B cell (primary cell): ENCODE measurements at regions not wholly inside any gene's neighbourhood (a gene's known extent, or its start where the extent isn't known, plus 50 kb on each side); places are given as distances from the start of the nearest gene placed in this dataset.

Source experiments
- ATAC-seq: fragments of 200-7000 bp; cut with Tn5 transposase; one replicate; pipeline ENCODE4 v1.10.0; 2021; ENCODE audit warnings: low read depth, mild to moderate bottlenecking, moderate number of reproducible peaks, moderate library complexity
- CTCF ChIA-PET: fragments of 350-600 bp; sonication (Branson Sonifier 250); formaldehyde crosslinking; loops from one replicate; lab custom pipeline; 2021; ENCODE audit warnings: antibody characterized with exemption, inconsistent platforms; lab: Charles Lee
- POLR2A ChIA-PET: fragments of 350-600 bp; sonication (Branson Sonifier 250); formaldehyde crosslinking; loops from one replicate; lab custom pipeline; 2021; ENCODE audit warnings: antibody characterized with exemption; lab: Charles Lee
- DNase-seq: peaks from one replicate; pipeline ENCODE4 v3.0.0; 2013
- H2AFZ ChIP-seq: 2 replicates; pipeline ENCODE4 v1.6.1; 2012; ENCODE audit warnings: mild to moderate bottlenecking, low read depth, low read length; ENCODE audit not compliant: insufficient read depth, poor library complexity, severe bottlenecking
- H3K27ac ChIP-seq, 2 donors: 1 replicate in 1 of 2; 2 replicates in 1 of 2; pipeline ENCODE4 v1.5.1; 2012 to 2013; ENCODE audit warnings: low read length in 2 of 2, mild to moderate bottlenecking in 2 of 2, moderate library complexity in 1 of 2
- H3K27me3 ChIP-seq, 4 experiments: fragments of 200-600 bp in 1 of 4; sonication (generic) in 1 of 4; replicated peaks in 1 of 4; 1 replicate in 2 of 4; 2 replicates in 2 of 4; pipeline versions ENCODE4 v1.6.1 to v1.7.0; 2013 to 2016; ENCODE audit warnings: low read length in 3 of 4, mild to moderate bottlenecking in 2 of 4, mixed read lengths in 1 of 4, moderate library complexity in 1 of 4; ENCODE audit not compliant: insufficient read depth in 4 of 4, control insufficient read depth in 3 of 4; ENCODE audit errors: control extremely low read depth in 1 of 4
- H3K36me3 ChIP-seq, 2 experiments: replicated peaks in 1 of 2; 1 replicate in 1 of 2; 2 replicates in 1 of 2; pipeline versions ENCODE4 v1.6.1 to v1.7.1; 2013; ENCODE audit warnings: low read length in 1 of 2; ENCODE audit not compliant: insufficient read depth in 2 of 2, control insufficient read depth in 1 of 2; ENCODE audit errors: control extremely low read depth in 1 of 2, extremely low read depth in 1 of 2
- H3K4me1 ChIP-seq, 2 donors: fragments of 200-600 bp in 1 of 2; sonication (generic) in 1 of 2; 1 replicate in 1 of 2; 2 replicates in 1 of 2; pipeline versions ENCODE4 v1.5.1 to v1.6.1; 2013 to 2017; ENCODE audit warnings: low read length in 2 of 2; ENCODE audit not compliant: control insufficient read depth in 2 of 2, insufficient read depth in 2 of 2
- H3K4me2 ChIP-seq: replicated peaks from 2 replicates; pipeline ENCODE3; 2012; ENCODE audit warnings: mild to moderate bottlenecking, low read depth, low read length; ENCODE audit not compliant: poor library complexity, severe bottlenecking
- H3K4me3 ChIP-seq, 5 experiments: fragments of 200-600 bp in 1 of 5; sonication (generic) in 1 of 5; 1 replicate in 3 of 5; 2 replicates in 2 of 5; pipeline versions ENCODE4 v1.5.1 to v1.7.0; 2011 to 2016; ENCODE audit warnings: low read length in 4 of 5, mild to moderate bottlenecking in 4 of 5, low read depth in 2 of 5, control low read depth in 1 of 5, moderate library complexity in 1 of 5; ENCODE audit not compliant: insufficient read depth in 1 of 5; ENCODE audit errors: control extremely low read depth in 1 of 5, extremely low read depth in 1 of 5
- H3K79me2 ChIP-seq: fragments of 200-600 bp; sonication (generic); one replicate; pipeline ENCODE4 v1.6.0; 2016; ENCODE audit warnings: low read length; ENCODE audit not compliant: control insufficient read depth, insufficient read depth
- H3K9ac ChIP-seq: fragments of 200-600 bp; sonication (generic); 2 replicates; pipeline ENCODE4 v1.6.1; 2017; ENCODE audit warnings: mild to moderate bottlenecking, low read length, moderate library complexity
- H3K9me3 ChIP-seq, 3 donors: one replicate each; pipeline versions ENCODE4 v1.6.1 to v1.7.1; 2013; ENCODE audit warnings: low read length in 2 of 3; ENCODE audit not compliant: control insufficient read depth in 2 of 3, insufficient read depth in 1 of 3; ENCODE audit errors: control extremely low read depth in 1 of 3
- H4K20me1 ChIP-seq: 2 replicates; pipeline ENCODE4 v1.6.0; 2012; ENCODE audit warnings: mild to moderate bottlenecking, low read length; ENCODE audit not compliant: insufficient read depth, control insufficient read depth, poor library complexity, severe bottlenecking
- H3K27ac Mint-ChIP-seq: one replicate; pipeline ENCODE4 v1.8.0; 2021; ENCODE audit warnings: mixed read lengths
- H3K27me3 Mint-ChIP-seq: one replicate; pipeline ENCODE4 v1.8.0; 2021; ENCODE audit warnings: mixed read lengths
- H3K4me1 Mint-ChIP-seq: one replicate; pipeline ENCODE4 v1.8.0; 2021; ENCODE audit warnings: mixed read lengths
- H3K4me3 Mint-ChIP-seq: one replicate; pipeline ENCODE4 v1.8.0; 2021; ENCODE audit warnings: mixed read lengths
- H3K9me3 Mint-ChIP-seq: one replicate; pipeline ENCODE4 v1.8.0; 2022; ENCODE audit warnings: mixed read lengths; ENCODE audit not compliant: insufficient read depth
- EZH2 ChIP-seq: IDR thresholded peaks from 2 replicates; pipeline ENCODE4 v1.6.1; 2012; ENCODE audit warnings: borderline replicate concordance, low read depth, mild to moderate bottlenecking, moderate library complexity, low read length; ENCODE audit not compliant: insufficient read depth, poor library complexity, severe bottlenecking
- whole genome bisulfite sequencing: methylation state at CpG from one replicate; pipeline ENCODE4 v1.1.5; 2013; ENCODE audit warnings: missing lambda C conversion rate; ENCODE audit not compliant: insufficient coverage; 5-methylcytosine and 5-hydroxymethylcytosine counted together
- intact Hi-C: fragments of 100-400 bp; cut with micrococcal nuclease; formaldehyde crosslinking; loops from one replicate; pipeline ENCODE4 v1.10.0; 2022
- TF ChIP-seq, protein P1 (sequence below): fragments of 200-600 bp; IDR thresholded peaks from one replicate; pipeline ENCODE4 v1.8.0; 2022; ENCODE audit warnings: antibody characterized with exemption, mild to moderate bottlenecking

DNA sequence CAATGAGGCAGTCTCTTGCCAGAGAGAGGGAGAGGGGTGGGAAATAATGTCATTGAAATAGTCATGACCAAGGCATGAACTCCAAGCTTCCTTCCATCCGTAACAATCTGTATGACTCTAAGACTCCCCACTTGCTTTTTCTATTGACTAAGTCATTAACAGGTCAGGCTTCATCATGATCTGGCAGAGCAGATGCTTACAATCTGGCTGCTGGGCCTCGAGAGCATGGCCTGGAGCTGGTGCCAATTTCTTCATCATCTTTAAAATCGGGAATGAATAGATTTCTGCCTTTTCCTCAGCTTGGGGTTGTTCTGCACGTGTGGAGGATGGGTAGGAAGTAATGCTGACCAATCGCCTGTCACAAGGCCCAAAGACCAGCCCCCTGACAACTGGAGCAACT, 280.6 kb upstream of the CLNK start:
- Histone ChIP-seq H3K36me3 (no peaks in the 10 kb centered on the region), H3K4me3 (no peak overlapping the region), H3K4me2 (no peak overlapping the region), H3K79me2 (no peaks in the 10 kb centered on the region), H2AFZ (no peak overlapping the region), H3K27ac (no peak overlapping the region), H3K4me1 (peaks cover 8 to 11% of the 10 kb centered on the region in 2 donors), H3K27me3 (no peaks in the 10 kb centered on the region), H3K9me3 (peaks cover 0 to 5% (median 0%) of the 10 kb centered on the region in 3 donors), H4K20me1 (no peaks in the 10 kb centered on the region), H3K9ac (no peak overlapping the region)
- CTCF ChIA-PET, result no interaction called here
- no peaks in the 10 kb centered on the region for H3K9me3 Mint-ChIP-seq
- H3K27ac Mint-ChIP-seq, result no peak overlapping the region
- DNase-seq (no peak), ATAC-seq (no peak)
- H3K4me1 Mint-ChIP-seq, result peaks cover 14% of the 10 kb centered on the region
- H3K4me3 Mint-ChIP-seq, result no peak overlapping the region
- POLR2A ChIA-PET, result no interaction called here
- intact Hi-C loops, result no loop called here
- WGBS, result 91% methylated on average over 4 of the region's 5 CpGs
- H3K27me3 Mint-ChIP-seq, result no peaks in the 10 kb centered on the region
- TF ChIP-seq, protein P1, sequence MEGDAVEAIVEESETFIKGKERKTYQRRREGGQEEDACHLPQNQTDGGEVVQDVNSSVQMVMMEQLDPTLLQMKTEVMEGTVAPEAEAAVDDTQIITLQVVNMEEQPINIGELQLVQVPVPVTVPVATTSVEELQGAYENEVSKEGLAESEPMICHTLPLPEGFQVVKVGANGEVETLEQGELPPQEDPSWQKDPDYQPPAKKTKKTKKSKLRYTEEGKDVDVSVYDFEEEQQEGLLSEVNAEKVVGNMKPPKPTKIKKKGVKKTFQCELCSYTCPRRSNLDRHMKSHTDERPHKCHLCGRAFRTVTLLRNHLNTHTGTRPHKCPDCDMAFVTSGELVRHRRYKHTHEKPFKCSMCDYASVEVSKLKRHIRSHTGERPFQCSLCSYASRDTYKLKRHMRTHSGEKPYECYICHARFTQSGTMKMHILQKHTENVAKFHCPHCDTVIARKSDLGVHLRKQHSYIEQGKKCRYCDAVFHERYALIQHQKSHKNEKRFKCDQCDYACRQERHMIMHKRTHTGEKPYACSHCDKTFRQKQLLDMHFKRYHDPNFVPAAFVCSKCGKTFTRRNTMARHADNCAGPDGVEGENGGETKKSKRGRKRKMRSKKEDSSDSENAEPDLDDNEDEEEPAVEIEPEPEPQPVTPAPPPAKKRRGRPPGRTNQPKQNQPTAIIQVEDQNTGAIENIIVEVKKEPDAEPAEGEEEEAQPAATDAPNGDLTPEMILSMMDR, result no peak
- TF ChIP-seq EZH2, result no peak

- no peak overlapping the region for H3K27ac Mint-ChIP-seq
- Histone ChIP-seq H3K4me2 (peak overlapping the region; percentile 5), H3K36me3 (no peaks in the 10 kb centered on the region), H3K79me2 (no peaks in the 10 kb centered on the region), H3K4me3 (no peak overlapping the region), H3K9ac (no peak overlapping the region), H4K20me1 (no peaks in the 10 kb centered on the region), H3K9me3 (peaks cover 0 to 5% (median 0%) of the 10 kb centered on the region in 3 donors), H3K4me1 (peaks cover 8 to 11% of the 10 kb centered on the region in 2 donors), H3K27me3 (no peaks in the 10 kb centered on the region), H2AFZ (peak overlapping the region; percentile 20), H3K27ac (no peak overlapping the region)
- H3K4me1 Mint-ChIP-seq, result peaks cover 16% of the 10 kb centered on the region
- no peak overlapping the region for H3K4me3 Mint-ChIP-seq
- WGBS, result 39% methylated on average over 8 of the region's 11 CpGs
- POLR2A ChIA-PET, result no interaction called here
- no peak for TF ChIP-seq EZH2
- TF ChIP-seq, protein P1, result no peak
- DNase-seq, result no peak
- H3K27me3 Mint-ChIP-seq, result no peaks in the 10 kb centered on the region
- no peaks in the 10 kb centered on the region for H3K9me3 Mint-ChIP-seq
- intact Hi-C loops, result no loop called here
- CTCF ChIA-PET, result no interaction called here
- no peak for ATAC-seq
Measured at GRCh38 chr4:10963958-10964703, 279.6 kb upstream of the CLNK start.
